ENCODE measurements at regions not wholly inside any gene's neighbourhood (a gene's known extent, or its start where the extent isn't known, plus 50 kb on each side); places are given as distances from the start of the nearest gene placed in this dataset.

DNA sequence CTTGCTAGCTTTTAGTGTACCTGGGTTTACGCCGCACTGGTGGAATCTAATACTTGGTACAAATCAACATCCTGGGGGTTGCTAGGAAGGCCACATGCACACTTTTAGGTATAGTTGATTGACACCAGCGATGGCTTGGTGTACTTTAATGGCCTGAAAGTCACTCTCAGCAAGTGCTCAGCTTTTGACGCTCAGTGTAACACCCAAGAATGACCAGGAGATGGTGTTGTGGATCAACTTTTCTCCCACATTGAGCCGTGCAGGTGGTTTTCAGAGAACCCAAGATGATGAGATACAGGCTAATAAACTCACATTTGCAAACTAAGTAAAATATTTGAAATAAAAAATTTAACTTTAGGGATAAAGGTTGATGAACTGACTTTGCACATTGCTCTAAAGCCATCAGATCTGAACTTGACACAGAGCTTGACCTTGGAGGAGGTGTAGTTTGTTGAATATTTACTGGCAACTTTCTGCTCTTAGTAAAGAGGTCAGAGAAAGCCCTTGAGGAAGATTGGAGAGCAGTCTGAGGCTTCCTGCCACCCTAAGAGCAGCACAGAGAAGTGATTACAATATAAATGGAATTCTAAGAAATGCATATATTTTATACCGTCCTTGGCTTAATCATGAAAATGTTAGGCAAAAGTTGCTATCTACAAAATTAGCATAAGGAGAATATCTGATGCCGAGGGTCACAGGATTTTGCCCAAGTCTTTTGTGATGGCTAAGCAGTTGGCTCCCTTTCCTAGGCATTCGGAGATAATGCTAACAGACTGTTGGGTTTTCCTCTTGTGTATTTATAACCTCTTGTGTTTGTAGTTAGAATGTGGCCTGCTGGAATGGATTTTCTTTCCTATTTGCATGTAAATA lies 143.4 kb upstream of the RASGRP1 start:
- TF ChIP-seq EZH2 (optimal IDR thresholded peaks at IDR 0.05; ENCODE audit: low read depth, low read length) = no peak
- peak; percentile 73 for TF ChIP-seq CTCF (IDR thresholded peaks at IDR 0.05; ENCODE audit: low read length)

All from MM.1S (cell line).